ENCODE measurements at regions not wholly inside any gene's neighbourhood (a gene's known extent, or its start where the extent isn't known, plus 50 kb on each side); places are given as distances from the start of the nearest gene placed in this dataset.

DNA sequence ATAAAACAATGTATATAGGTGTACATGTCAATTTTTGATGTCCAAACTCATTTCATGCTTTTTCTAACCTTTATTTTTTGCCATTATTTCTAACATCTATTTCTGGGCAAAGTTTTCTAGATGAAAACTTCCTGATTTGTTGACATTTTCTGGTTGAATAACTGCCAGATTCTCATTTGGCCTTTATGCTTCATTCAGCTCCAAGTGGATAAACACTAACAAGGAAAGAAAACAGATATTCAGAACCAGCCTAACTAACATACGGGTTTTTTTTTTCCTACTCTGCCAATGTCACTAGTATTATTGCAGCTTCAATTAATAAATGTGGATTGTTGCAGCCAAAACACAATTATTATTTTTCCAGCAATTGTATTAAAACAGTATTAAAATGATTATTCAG, 50.9 kb upstream of the RAP1GDS1 start:
- Histone ChIP-seq H3K36me3 (no peaks in the 10 kb centered on the region), H3K4me1 (no peaks in the 10 kb centered on the region), H3K27ac (no peak overlapping the region), H3K9me3 (no peaks in the 10 kb centered on the region), H3K4me3 (no peak overlapping the region), H3K27me3 (no peaks in the 10 kb centered on the region)
- no peak for TF ChIP-seq CTCF (IDR thresholded peaks at IDR 0.05)
- no peak for TF ChIP-seq POLR2A (IDR thresholded peaks at IDR 0.05)
- DNase-seq, result no peak

DNA sequence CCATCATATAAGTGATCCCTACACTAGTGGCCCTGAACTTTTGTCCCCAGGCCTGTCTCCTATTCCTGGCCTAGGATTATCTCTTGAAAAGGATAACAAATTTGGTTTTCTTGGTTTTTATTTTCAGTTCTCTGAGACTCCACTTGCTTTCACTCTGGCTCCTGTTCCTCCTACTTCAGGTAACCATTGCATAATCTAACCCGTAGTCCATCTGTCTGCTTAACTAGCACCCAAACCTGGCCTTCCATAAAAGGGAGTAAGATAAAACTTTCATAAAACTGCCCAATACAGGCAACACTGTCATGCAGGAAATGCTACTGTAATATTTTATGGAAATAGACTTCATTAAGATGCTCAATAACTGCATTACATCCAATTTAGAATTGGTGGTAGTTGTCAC, 52.1 kb upstream of the RAP1GDS1 start:
- H3K4me3 ChIP-seq, result no peak overlapping the region
- TF ChIP-seq POLR2A (IDR thresholded peaks at IDR 0.05), result no peak
- no peak for TF ChIP-seq CTCF (IDR thresholded peaks at IDR 0.05)

DNA sequence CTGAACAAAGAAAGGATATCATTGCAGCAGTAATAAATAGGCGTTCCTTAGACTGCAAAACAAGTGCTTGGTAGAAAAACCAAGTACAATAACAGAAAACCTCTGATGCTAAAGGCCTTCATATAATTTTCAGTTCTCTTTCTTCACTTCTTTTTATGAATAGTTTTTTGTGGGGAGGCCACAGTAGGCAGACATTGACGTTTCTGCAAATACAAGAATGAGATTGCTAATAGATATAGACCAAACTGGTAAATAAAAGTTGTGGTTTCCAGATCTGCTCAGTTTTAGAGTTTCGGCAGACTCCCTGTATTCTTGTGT, 57.0 kb upstream of the RAP1GDS1 start:
- H3K4me3 ChIP-seq, result no peak overlapping the region
- no peaks in the 10 kb centered on the region for H3K4me1 ChIP-seq
- no peak for TF ChIP-seq CTCF (IDR thresholded peaks at IDR 0.05)
- no peak for TF ChIP-seq POLR2A (IDR thresholded peaks at IDR 0.05)
- H3K36me3 ChIP-seq, result no peaks in the 10 kb centered on the region
- H3K9me3 ChIP-seq, result no peaks in the 10 kb centered on the region
- H3K27me3 ChIP-seq, result no peaks in the 10 kb centered on the region
- H3K27ac ChIP-seq, result peak overlapping the region in 2 of 4 donors; percentile 62 to 73
- no peak for DNase-seq

More for the DNA sequence above, 52.1 kb upstream of the RAP1GDS1 start:
- no peak for DNase-seq
- no peaks in the 10 kb centered on the region for H3K36me3 ChIP-seq
- H3K9me3 ChIP-seq, result no peaks in the 10 kb centered on the region
- H3K27me3 ChIP-seq, result no peaks in the 10 kb centered on the region
- no peaks in the 10 kb centered on the region for H3K4me1 ChIP-seq
- H3K27ac ChIP-seq, result no peak overlapping the region

DNA sequence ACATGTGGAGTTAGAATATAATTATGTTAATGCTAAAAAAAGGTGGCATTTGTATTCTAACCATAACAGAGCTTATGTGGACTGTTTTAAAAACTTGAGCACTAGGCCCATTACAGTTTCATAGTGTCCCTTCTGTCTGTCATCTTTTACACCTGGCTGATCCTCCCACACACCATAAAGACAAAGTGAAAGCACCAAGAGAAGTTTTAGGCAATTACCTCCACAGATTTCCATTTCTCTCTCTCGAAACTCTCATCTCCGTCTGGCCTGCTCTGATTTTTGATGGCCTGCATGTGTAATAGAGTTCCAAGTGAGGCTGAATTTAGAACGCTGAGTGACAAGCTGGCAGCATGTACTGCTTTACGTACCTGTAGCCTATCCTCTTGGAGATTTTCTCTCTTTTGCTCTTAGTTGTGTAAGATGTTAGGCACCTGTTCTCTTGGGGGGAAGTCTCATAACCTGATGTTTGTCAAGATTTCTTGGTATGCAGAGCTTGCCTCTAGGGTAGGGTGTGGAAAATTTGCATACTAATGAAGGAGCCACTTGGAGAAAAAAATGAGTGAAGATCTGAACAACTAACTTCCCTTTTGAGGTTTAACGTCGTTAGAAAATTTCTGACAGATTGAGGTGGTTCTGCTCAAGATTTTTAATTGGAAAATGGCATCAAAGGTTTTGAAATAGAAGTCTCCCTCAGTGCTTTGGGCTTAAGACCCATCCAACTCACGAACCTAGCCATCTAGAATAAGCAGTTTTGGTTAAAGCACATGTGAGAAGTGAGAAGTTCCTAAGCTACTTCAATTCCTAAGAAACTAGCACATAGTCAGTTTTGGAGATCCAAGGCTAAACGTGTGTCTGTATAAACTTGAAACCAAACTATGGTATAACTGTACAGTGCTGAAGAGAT, 57.6 kb upstream of the RAP1GDS1 start:
- H3K27ac ChIP-seq, result peak overlapping the region in 2 of 4 donors; percentile 62 to 73

GRCh38 chr4:98202907-98203306, 58.3 kb upstream of the RAP1GDS1 start:
- Histone ChIP-seq H3K4me3 (no peak overlapping the region), H3K36me3 (no peaks in the 10 kb centered on the region), H3K9me3 (no peaks in the 10 kb centered on the region), H3K4me1 (no peaks in the 10 kb centered on the region), H3K27me3 (no peaks in the 10 kb centered on the region), H3K27ac (peak overlapping the region in 1 of 4 donors; percentile 73)
- TF ChIP-seq CTCF (IDR thresholded peaks at IDR 0.05) (no peak), POLR2A (IDR thresholded peaks at IDR 0.05) (no peak)
- no peak for DNase-seq

More for the DNA sequence above, 57.6 kb upstream of the RAP1GDS1 start:
- TF ChIP-seq CTCF (IDR thresholded peaks at IDR 0.05), result no peak
- TF ChIP-seq POLR2A (IDR thresholded peaks at IDR 0.05), result no peak
- no peaks in the 10 kb centered on the region for H3K9me3 ChIP-seq
- DNase-seq, result peak in 1 of 3 donors; percentile 23
- no peaks in the 10 kb centered on the region for H3K27me3 ChIP-seq
- no peaks in the 10 kb centered on the region for H3K36me3 ChIP-seq
- H3K4me3 ChIP-seq, result no peak overlapping the region
- no peaks in the 10 kb centered on the region for H3K4me1 ChIP-seq
